ENCODE measurements at regions not wholly inside any gene's neighbourhood (a gene's known extent, or its start where the extent isn't known, plus 50 kb on each side); places are given as distances from the start of the nearest gene placed in this dataset.

- TF ChIP-seq CTCF (IDR thresholded peaks at IDR 0.05; ENCODE audit: low read depth, low read length, missing input control) = no peak
- TF ChIP-seq, protein P1, sequence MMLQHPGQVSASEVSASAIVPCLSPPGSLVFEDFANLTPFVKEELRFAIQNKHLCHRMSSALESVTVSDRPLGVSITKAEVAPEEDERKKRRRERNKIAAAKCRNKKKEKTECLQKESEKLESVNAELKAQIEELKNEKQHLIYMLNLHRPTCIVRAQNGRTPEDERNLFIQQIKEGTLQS (IDR thresholded peaks at IDR 0.05) = no peak
- TF ChIP-seq, protein P2, sequence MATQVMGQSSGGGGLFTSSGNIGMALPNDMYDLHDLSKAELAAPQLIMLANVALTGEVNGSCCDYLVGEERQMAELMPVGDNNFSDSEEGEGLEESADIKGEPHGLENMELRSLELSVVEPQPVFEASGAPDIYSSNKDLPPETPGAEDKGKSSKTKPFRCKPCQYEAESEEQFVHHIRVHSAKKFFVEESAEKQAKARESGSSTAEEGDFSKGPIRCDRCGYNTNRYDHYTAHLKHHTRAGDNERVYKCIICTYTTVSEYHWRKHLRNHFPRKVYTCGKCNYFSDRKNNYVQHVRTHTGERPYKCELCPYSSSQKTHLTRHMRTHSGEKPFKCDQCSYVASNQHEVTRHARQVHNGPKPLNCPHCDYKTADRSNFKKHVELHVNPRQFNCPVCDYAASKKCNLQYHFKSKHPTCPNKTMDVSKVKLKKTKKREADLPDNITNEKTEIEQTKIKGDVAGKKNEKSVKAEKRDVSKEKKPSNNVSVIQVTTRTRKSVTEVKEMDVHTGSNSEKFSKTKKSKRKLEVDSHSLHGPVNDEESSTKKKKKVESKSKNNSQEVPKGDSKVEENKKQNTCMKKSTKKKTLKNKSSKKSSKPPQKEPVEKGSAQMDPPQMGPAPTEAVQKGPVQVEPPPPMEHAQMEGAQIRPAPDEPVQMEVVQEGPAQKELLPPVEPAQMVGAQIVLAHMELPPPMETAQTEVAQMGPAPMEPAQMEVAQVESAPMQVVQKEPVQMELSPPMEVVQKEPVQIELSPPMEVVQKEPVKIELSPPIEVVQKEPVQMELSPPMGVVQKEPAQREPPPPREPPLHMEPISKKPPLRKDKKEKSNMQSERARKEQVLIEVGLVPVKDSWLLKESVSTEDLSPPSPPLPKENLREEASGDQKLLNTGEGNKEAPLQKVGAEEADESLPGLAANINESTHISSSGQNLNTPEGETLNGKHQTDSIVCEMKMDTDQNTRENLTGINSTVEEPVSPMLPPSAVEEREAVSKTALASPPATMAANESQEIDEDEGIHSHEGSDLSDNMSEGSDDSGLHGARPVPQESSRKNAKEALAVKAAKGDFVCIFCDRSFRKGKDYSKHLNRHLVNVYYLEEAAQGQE (IDR thresholded peaks at IDR 0.05) = no peak
Measured at GRCh38 chr9:120284821-120285220, 295.1 kb downstream of the CDK5RAP2 start.

All from liver (tissue), 3 donors.